ENCODE measurements at regions not wholly inside any gene's neighbourhood (a gene's known extent, or its start where the extent isn't known, plus 50 kb on each side); places are given as distances from the start of the nearest gene placed in this dataset.

DNA sequence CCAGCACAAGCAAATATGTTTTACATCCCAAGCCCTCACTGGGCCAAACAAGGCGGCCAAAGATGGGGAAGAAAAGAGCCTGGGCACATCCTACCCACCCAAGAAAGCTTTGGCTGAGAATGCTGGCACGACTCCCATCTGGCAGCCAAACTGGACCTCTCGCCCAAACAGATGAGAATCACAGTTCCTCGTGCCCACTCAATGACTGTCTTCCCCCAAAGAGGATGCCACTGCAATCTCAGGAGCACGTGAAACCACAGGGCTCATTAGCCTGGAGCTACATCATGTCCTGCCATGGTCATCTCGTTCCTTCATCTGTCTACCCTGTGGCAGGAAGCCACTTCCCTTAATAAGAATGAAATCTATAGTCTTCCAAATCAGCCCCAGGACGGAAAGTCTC is 536.8 kb downstream of the BNC2 start:
- H3K4me3 ChIP-seq (ENCODE audit: low read depth, low read length) = no peak overlapping the region
- DNase-seq (ENCODE audit: low read depth) = no peak
- TF ChIP-seq, protein P1, sequence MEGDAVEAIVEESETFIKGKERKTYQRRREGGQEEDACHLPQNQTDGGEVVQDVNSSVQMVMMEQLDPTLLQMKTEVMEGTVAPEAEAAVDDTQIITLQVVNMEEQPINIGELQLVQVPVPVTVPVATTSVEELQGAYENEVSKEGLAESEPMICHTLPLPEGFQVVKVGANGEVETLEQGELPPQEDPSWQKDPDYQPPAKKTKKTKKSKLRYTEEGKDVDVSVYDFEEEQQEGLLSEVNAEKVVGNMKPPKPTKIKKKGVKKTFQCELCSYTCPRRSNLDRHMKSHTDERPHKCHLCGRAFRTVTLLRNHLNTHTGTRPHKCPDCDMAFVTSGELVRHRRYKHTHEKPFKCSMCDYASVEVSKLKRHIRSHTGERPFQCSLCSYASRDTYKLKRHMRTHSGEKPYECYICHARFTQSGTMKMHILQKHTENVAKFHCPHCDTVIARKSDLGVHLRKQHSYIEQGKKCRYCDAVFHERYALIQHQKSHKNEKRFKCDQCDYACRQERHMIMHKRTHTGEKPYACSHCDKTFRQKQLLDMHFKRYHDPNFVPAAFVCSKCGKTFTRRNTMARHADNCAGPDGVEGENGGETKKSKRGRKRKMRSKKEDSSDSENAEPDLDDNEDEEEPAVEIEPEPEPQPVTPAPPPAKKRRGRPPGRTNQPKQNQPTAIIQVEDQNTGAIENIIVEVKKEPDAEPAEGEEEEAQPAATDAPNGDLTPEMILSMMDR (IDR thresholded peaks at IDR 0.05; ENCODE audit: control insufficient read depth, extremely low read depth, insufficient read depth) = no peak

GRCh38 chr9:16335788-16336580 is 534.5 kb downstream of the BNC2 start:
- H3K4me3 ChIP-seq (ENCODE audit: low read depth, low read length) = no peak overlapping the region
- TF ChIP-seq, protein P1 (IDR thresholded peaks at IDR 0.05; ENCODE audit: control insufficient read depth, extremely low read depth, insufficient read depth) = no peak
- peak; percentile 2 for DNase-seq (ENCODE audit: low read depth)

DNA sequence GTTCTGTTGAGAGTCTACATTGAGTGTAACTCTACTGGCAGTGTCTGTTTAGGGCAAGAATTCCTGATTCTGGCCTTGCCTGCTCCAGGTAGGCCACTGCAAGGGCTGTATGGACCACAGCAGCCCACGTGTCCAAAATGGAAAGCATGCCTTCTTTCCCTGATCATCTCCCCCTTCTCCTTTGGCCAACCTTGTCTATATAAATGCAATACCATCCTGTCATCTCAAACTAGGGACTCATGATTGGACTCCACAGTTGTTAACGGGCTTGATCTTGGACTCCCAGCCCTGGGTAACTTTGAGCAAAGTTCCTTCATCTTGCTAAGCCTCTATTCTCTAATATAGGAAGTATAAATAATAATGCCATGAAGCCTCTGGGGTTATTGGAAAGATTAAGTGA is 533.6 kb downstream of the BNC2 start:
- no peak overlapping the region for H3K4me3 ChIP-seq (ENCODE audit: low read depth, low read length)
- TF ChIP-seq, protein P1 (IDR thresholded peaks at IDR 0.05; ENCODE audit: control insufficient read depth, extremely low read depth, insufficient read depth) = no peak

GRCh38 chr9:16337322-16338029 is 533.0 kb downstream of the BNC2 start:
- TF ChIP-seq, protein P1 (IDR thresholded peaks at IDR 0.05; ENCODE audit: control insufficient read depth, extremely low read depth, insufficient read depth) = no peak
- no peak for DNase-seq (ENCODE audit: low read depth)
- no peak overlapping the region for H3K4me3 ChIP-seq (ENCODE audit: low read depth, low read length)

More for the DNA sequence above, 533.6 kb downstream of the BNC2 start:
- no peak for DNase-seq (ENCODE audit: low read depth)

DNA sequence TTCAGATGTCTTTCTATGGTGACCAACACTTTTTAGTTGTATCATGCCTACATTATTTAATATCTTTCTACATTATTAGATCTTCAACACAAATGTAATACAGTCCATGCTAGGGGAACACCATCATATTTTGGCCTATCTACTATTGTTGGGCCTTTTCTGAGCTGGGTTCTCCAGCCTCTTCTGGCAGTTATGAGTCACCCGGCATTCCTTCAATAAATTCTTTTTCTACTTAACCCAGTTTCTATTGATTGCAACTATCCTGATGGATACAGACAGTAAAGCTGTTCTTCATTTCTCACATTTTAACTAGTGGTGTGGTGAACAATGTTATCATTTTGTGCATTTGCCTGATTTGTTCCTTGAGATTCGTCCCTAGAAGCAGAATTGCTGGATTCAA is 529.3 kb downstream of the BNC2 start:
- DNase-seq (ENCODE audit: low read depth) = no peak
- no peak overlapping the region for H3K4me3 ChIP-seq (ENCODE audit: low read depth, low read length)
- TF ChIP-seq, protein P1 (IDR thresholded peaks at IDR 0.05; ENCODE audit: control insufficient read depth, extremely low read depth, insufficient read depth) = no peak

- H3K4me3 ChIP-seq (ENCODE audit: low read depth, low read length) = no peak overlapping the region
- no peak for DNase-seq (ENCODE audit: low read depth)
- TF ChIP-seq, protein P1 (IDR thresholded peaks at IDR 0.05; ENCODE audit: control insufficient read depth, extremely low read depth, insufficient read depth) = no peak
Measured at GRCh38 chr9:16342246-16343020, 528.0 kb downstream of the BNC2 start.
